OCI-LY1 (cell line): ENCODE measurements at regions not wholly inside any gene's neighbourhood (a gene's known extent, or its start where the extent isn't known, plus 50 kb on each side); places are given as distances from the start of the nearest gene placed in this dataset.

Experiments
- CTCF ChIP-seq: fragments of 200-600 bp; sonication (generic), shearing (Covaris generic); IDR thresholded peaks from 2 replicates; pipeline ENCODE4 v1.5.1; 2017; ENCODE audit warnings: mild to moderate bottlenecking, antibody characterized with exemption, low read length, moderate library complexity, mixed read lengths
- EZH2 ChIP-seq: fragments of 200-600 bp; sonication (generic), shearing (Covaris generic); IDR thresholded peaks from 2 replicates; pipeline ENCODE4 v1.8.0; 2017; ENCODE audit warnings: borderline replicate concordance, mixed run types, mild to moderate bottlenecking, antibody characterized with exemption, low read length, moderate library complexity, mixed read lengths

GRCh38 chr1:201633297-201633696, 94.4 kb downstream of the NAV1 start:
- TF ChIP-seq CTCF (no peak), EZH2 (no peak)
